Body of pancreas (tissue), 4 donors: ENCODE measurements at regions not wholly inside any gene's neighbourhood (a gene's known extent, or its start where the extent isn't known, plus 50 kb on each side); places are given as distances from the start of the nearest gene placed in this dataset.

Experiments
- ATAC-seq: fragments of 150-250 bp; one replicate; pipeline ENCODE4 v1.9.1; 2016
- DNase-seq, 4 donors: peaks; one replicate each; pipeline ENCODE4 v3.0.0-alpha.2; 2019
- H3K27ac ChIP-seq, 4 donors: fragments of 200-600 bp; sonication (generic); 1 replicate in 3 of 4; 2 replicates in 1 of 4; pipeline versions ENCODE4 v1.5.1 to v1.6.1; 2016 to 2019; ENCODE audit warnings: mild to moderate bottlenecking in 1 of 4, mixed read lengths in 1 of 4, moderate library complexity in 1 of 4
- H3K27me3 ChIP-seq, 2 donors: fragments of 200-600 bp; sonication (generic); one replicate each; pipeline ENCODE4 v1.6.0; 2016; ENCODE audit warnings: mild to moderate bottlenecking in 1 of 2
- H3K36me3 ChIP-seq, 2 donors: fragments of 200-600 bp; sonication (generic); replicated peaks in 1 of 2; 2 replicates each; pipeline ENCODE4 v1.5.1; 2016; ENCODE audit warnings: low read depth in 2 of 2; ENCODE audit not compliant: insufficient read depth in 1 of 2
- H3K4me1 ChIP-seq: fragments of 200-600 bp; sonication (generic); one replicate; pipeline ENCODE4 v1.6.0; 2016
- H3K4me3 ChIP-seq, 2 donors: fragments of 200-600 bp; sonication (generic); 1 replicate in 1 of 2; 2 replicates in 1 of 2; pipeline ENCODE4 v1.5.1; 2016 to 2019
- H3K9me3 ChIP-seq, 3 donors: fragments of 200-600 bp; sonication (generic); 1 replicate in 2 of 3; 2 replicates in 1 of 3; pipeline ENCODE4 v1.5.1; 2016
- CTCF ChIP-seq, 7 experiments: fragments of 450-650 bp in 4 of 7; fragments of 200-600 bp in 3 of 7; sonication (generic) in 3 of 7; IDR thresholded peaks; one replicate each; pipeline ENCODE4 v1.5.1; 2016 to 2019; ENCODE audit warnings: antibody characterized with exemption in 7 of 7
- POLR2A ChIP-seq, 3 donors: fragments of 450-650 bp; IDR thresholded peaks; one replicate each; pipeline ENCODE4 v1.6.1; 2016; ENCODE audit warnings: antibody characterized with exemption in 3 of 3, mild to moderate bottlenecking in 2 of 3
- WGBS, 2 donors: methylation state at CpG; one replicate each; pipeline ENCODE4 v1.1.5; 2017; 5-methylcytosine and 5-hydroxymethylcytosine counted together
- intact Hi-C: fragments of 100-400 bp; cut with DNase I; formaldehyde crosslinking; loops from one replicate; pipeline ENCODE4 v1.15.1; 2023

DNA sequence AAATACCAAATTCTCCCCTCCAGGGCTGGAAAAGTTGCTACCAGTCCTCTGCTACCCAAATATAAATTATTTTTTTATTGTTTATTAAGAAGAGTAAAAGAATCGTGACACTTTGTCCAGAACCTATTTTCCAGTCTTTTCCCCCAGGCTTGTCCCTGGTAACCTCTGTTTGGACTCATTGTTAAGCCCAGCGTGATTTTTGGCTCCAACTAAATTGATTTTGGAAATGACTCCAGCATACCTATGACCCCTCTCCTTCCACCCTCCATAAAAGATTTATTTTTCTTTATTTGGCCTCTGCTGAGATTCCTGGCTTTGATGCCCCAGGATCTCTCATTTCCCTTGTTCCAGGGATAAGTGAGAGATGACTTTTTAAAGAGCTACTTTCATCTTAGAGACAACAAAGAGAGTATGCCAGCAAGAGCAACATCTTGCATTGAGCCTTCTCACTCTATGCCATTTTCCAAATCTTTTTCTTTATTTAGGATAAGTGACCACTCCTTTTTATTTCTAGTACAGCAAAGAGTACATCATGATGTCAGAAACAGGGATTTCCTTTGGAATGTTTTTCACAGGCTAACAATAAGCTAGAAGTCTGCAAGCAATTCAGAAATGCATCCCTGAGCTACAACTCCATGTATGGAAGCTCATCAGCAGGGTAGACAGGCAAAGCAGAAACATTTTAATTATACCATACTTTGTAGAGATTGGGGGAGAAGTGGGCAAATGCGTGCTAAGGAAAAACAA lies 75.8 kb downstream of the DAD1 start:
- Histone ChIP-seq H3K4me1 (peaks cover 19% of the 10 kb centered on the region), H3K27me3 (no peaks in the 10 kb centered on the region), H3K36me3 (no peaks in the 10 kb centered on the region), H3K9me3 (no peaks in the 10 kb centered on the region), H3K27ac (no peak overlapping the region), H3K4me3 (no peak overlapping the region)
- whole genome bisulfite sequencing, 2 donors: 47 to 51% methylated on average over 3 of the region's 3 CpGs
- intact Hi-C loops: no loop called here
- ATAC-seq (no peak), DNase-seq (no peak)
- TF ChIP-seq CTCF (IDR thresholded peaks at IDR 0.05): no peak
- TF ChIP-seq POLR2A (IDR thresholded peaks at IDR 0.05): no peak

GRCh38 chr14:22512106-22512814 lies 76.8 kb downstream of the DAD1 start:
- DNase-seq (no peak), ATAC-seq (no peak)
- no peak overlapping the region for H3K4me3 ChIP-seq
- H3K4me1 ChIP-seq: peaks cover 19% of the 10 kb centered on the region
- H3K27me3 ChIP-seq: no peaks in the 10 kb centered on the region
- TF ChIP-seq CTCF (IDR thresholded peaks at IDR 0.05): no peak
- no peak for TF ChIP-seq POLR2A (IDR thresholded peaks at IDR 0.05)
- H3K36me3 ChIP-seq: no peaks in the 10 kb centered on the region
- 67 to 80% methylated on average over 2 of the region's 2 CpGs for WGBS, 2 donors
- intact Hi-C loops: no loop called here
- H3K27ac ChIP-seq: no peak overlapping the region
- H3K9me3 ChIP-seq: no peaks in the 10 kb centered on the region

DNA sequence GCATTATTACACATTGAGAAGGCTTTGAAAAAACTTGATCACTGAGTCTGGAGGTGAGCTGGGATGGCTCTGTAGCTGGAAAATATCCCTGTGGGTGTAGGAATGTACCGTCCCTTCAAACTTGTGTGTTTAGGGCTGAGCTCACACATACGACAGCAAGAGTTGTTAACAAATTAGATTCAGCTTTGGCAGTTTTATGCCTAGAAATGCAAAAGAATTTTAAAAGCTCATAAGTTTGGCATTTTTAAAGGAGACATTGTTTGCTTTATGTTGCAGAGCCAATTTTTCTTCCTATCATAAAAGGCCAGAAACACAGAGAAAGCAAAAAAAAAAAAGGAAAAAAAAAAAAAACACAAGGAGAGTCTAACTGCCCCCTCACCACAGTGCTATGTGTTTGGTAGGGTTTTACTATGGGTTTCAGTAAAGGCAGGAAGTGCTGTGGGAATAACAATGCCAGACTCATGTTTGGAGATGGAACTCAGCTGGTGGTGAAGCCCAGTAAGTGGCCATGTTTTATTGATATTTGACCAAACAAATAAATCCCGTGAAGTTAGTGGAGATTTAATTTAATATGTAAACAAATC lies 78.4 kb downstream of the DAD1 start:
- peak overlapping the region in 2 of 4 donors; percentile 12 to 35 for H3K27ac ChIP-seq
- peaks cover 19% of the 10 kb centered on the region for H3K4me1 ChIP-seq
- WGBS, 2 donors: 40 to 49% methylated on average over 3 of the region's 3 CpGs
- ATAC-seq: peak; percentile 55
- intact Hi-C loops: no loop called here
- H3K36me3 ChIP-seq: no peaks in the 10 kb centered on the region
- H3K4me3 ChIP-seq: no peak overlapping the region
- no peaks in the 10 kb centered on the region for H3K9me3 ChIP-seq
- no peak for TF ChIP-seq POLR2A (IDR thresholded peaks at IDR 0.05)
- TF ChIP-seq CTCF (IDR thresholded peaks at IDR 0.05): no peak
- H3K27me3 ChIP-seq: no peaks in the 10 kb centered on the region
- no peak for DNase-seq

- no peak for DNase-seq
- Histone ChIP-seq H3K4me3 (no peak overlapping the region), H3K36me3 (no peaks in the 10 kb centered on the region), H3K9me3 (no peaks in the 10 kb centered on the region), H3K27ac (peak overlapping the region in 2 of 4 donors; percentile 12 to 35), H3K4me1 (peaks cover 19% of the 10 kb centered on the region), H3K27me3 (no peaks in the 10 kb centered on the region)
- TF ChIP-seq CTCF (IDR thresholded peaks at IDR 0.05) (no peak), POLR2A (IDR thresholded peaks at IDR 0.05) (no peak)
- intact Hi-C loops: no loop called here
- ATAC-seq: no peak
- 48 to 52% methylated on average over 5 of the region's 5 CpGs for WGBS, 2 donors
These were observed 79.2 kb downstream of the DAD1 start for GRCh38 chr14:22509751-22510300.
